Stimulated activated naive B cell treated with anti-CD40 and anti-IgM and Interleukin-4, amounts not matched to agents 10 μg/mL and 1 μg/mL and 100 μg/mL, for 72 hours (primary cell): ENCODE measurements at regions not wholly inside any gene's neighbourhood (a gene's known extent, or its start where the extent isn't known, plus 50 kb on each side); places are given as distances from the start of the nearest gene placed in this dataset.
"Not testable (repeated sequence)": the region's sequence is repeated elsewhere in the genome, so short reads cannot be mapped to it uniquely, and the experiment has no call there.

ENCODE experiments used
- ATAC-seq, 2 donors: fragments of 150-1000 bp; cut with Tn5 transposase; replicated peaks; 2 replicates each; pipeline ENCODE4 v1.10.0; 2021; ENCODE audit warnings: moderate library complexity in 1 of 2
- DNase-seq: peaks from one replicate; pipeline ENCODE4 v3.0.0; 2021
- H3K27ac Mint-ChIP-seq: one replicate; pipeline ENCODE4 v1.8.0; 2022; ENCODE audit warnings: mild to moderate bottlenecking, mixed read lengths
- H3K27me3 Mint-ChIP-seq, 2 donors: one replicate each; pipeline ENCODE4 v1.8.0; 2022; ENCODE audit warnings: mixed read lengths in 2 of 2
- H3K36me3 Mint-ChIP-seq, 2 donors: one replicate each; pipeline ENCODE4 v1.8.0; 2022; ENCODE audit warnings: mixed read lengths in 2 of 2, mild to moderate bottlenecking in 1 of 2
- H3K4me1 Mint-ChIP-seq, 2 donors: one replicate each; pipeline ENCODE4 v1.8.0; 2022; ENCODE audit warnings: mixed read lengths in 2 of 2, mild to moderate bottlenecking in 1 of 2
- H3K4me3 Mint-ChIP-seq, 2 donors: one replicate each; pipeline ENCODE4 v1.8.0; 2022; ENCODE audit warnings: mild to moderate bottlenecking in 2 of 2, mixed read lengths in 2 of 2, moderate library complexity in 1 of 2
- H3K9me3 Mint-ChIP-seq, 2 donors: one replicate each; pipeline ENCODE4 v1.8.0; 2022; ENCODE audit warnings: mixed read lengths in 2 of 2, mild to moderate bottlenecking in 1 of 2

- H3K27me3 Mint-ChIP-seq = not testable (repeated sequence)
These were observed 318.8 kb downstream of the ISL1 start for GRCh38 chr5:51702046-51702445.

GRCh38 chr5:51712201-51712600 is 329.0 kb downstream of the ISL1 start:
- ATAC-seq = no peak
- Mint-ChIP-seq H3K27ac (no peak overlapping the region), H3K4me1 (no peaks in the 10 kb centered on the region), H3K9me3 (peaks cover 4 to 9% of the 10 kb centered on the region in 2 donors), H3K4me3 (no peak overlapping the region), H3K36me3 (no peaks in the 10 kb centered on the region), H3K27me3 (no peaks in the 10 kb centered on the region)
- DNase-seq = no peak

More at GRCh38 chr5:51702046-51702445, 318.8 kb downstream of the ISL1 start:
- peaks cover 3 to 13% of the 10 kb centered on the region in 2 donors for H3K9me3 Mint-ChIP-seq
- H3K36me3 Mint-ChIP-seq, H3K4me3 Mint-ChIP-seq, H3K27ac Mint-ChIP-seq, H3K4me1 Mint-ChIP-seq, DNase-seq, ATAC-seq: not testable (repeated sequence)

GRCh38 chr5:51715445-51715844 is 332.2 kb downstream of the ISL1 start:
- H3K4me1 Mint-ChIP-seq, H3K27ac Mint-ChIP-seq, H3K36me3 Mint-ChIP-seq, H3K27me3 Mint-ChIP-seq, H3K9me3 Mint-ChIP-seq, H3K4me3 Mint-ChIP-seq, ATAC-seq, DNase-seq: not testable (repeated sequence)

- Mint-ChIP-seq H3K9me3 (peaks cover 8 to 9% of the 10 kb centered on the region in 2 donors), H3K4me3 (no peak overlapping the region), H3K27me3 (no peaks in the 10 kb centered on the region), H3K4me1 (no peaks in the 10 kb centered on the region), H3K27ac (no peak overlapping the region), H3K36me3 (no peaks in the 10 kb centered on the region)
- DNase-seq (no peak), ATAC-seq (no peak)
These were observed 348.3 kb downstream of the ISL1 start for GRCh38 chr5:51731421-51732029.

GRCh38 chr5:51732304-51732703 is 349.1 kb downstream of the ISL1 start:
- Mint-ChIP-seq H3K4me1 (no peaks in the 10 kb centered on the region), H3K4me3 (no peak overlapping the region), H3K27ac (no peak overlapping the region), H3K9me3 (peaks cover 8 to 9% of the 10 kb centered on the region in 2 donors), H3K36me3 (no peaks in the 10 kb centered on the region), H3K27me3 (no peaks in the 10 kb centered on the region)
- no peak for DNase-seq
- ATAC-seq = no peak

GRCh38 chr5:51734677-51735076 is 351.4 kb downstream of the ISL1 start:
- Mint-ChIP-seq H3K27me3 (no peaks in the 10 kb centered on the region), H3K4me3 (no peak overlapping the region), H3K9me3 (peaks cover 4% of the 10 kb centered on the region in 2 donors), H3K36me3 (no peaks in the 10 kb centered on the region), H3K27ac (no peak overlapping the region), H3K4me1 (no peaks in the 10 kb centered on the region)
- DNase-seq (no peak), ATAC-seq (no peak)

GRCh38 chr5:51746023-51746422 is 362.8 kb downstream of the ISL1 start:
- no peaks in the 10 kb centered on the region for H3K36me3 Mint-ChIP-seq
- H3K9me3 Mint-ChIP-seq = peaks cover 0 to 5% of the 10 kb centered on the region in 2 donors
- no peaks in the 10 kb centered on the region for H3K27me3 Mint-ChIP-seq

GRCh38 chr5:51748647-51749046 is 365.4 kb downstream of the ISL1 start:
- Mint-ChIP-seq H3K27ac (no peak overlapping the region), H3K4me3 (no peak overlapping the region)
- no peak for DNase-seq

More at GRCh38 chr5:51746023-51746422, 362.8 kb downstream of the ISL1 start:
- Mint-ChIP-seq H3K4me3 (no peak overlapping the region), H3K4me1 (no peaks in the 10 kb centered on the region), H3K27ac (no peak overlapping the region)
- no peak for DNase-seq
- ATAC-seq = no peak

More at GRCh38 chr5:51748647-51749046, 365.4 kb downstream of the ISL1 start:
- H3K27me3 Mint-ChIP-seq = no peaks in the 10 kb centered on the region
- no peak for ATAC-seq
- no peaks in the 10 kb centered on the region for H3K4me1 Mint-ChIP-seq
- peaks cover 0 to 4% of the 10 kb centered on the region in 2 donors for H3K9me3 Mint-ChIP-seq
- H3K36me3 Mint-ChIP-seq = no peaks in the 10 kb centered on the region
